ENCODE measurements at regions not wholly inside any gene's neighbourhood (a gene's known extent, or its start where the extent isn't known, plus 50 kb on each side); places are given as distances from the start of the nearest gene placed in this dataset.

DNA sequence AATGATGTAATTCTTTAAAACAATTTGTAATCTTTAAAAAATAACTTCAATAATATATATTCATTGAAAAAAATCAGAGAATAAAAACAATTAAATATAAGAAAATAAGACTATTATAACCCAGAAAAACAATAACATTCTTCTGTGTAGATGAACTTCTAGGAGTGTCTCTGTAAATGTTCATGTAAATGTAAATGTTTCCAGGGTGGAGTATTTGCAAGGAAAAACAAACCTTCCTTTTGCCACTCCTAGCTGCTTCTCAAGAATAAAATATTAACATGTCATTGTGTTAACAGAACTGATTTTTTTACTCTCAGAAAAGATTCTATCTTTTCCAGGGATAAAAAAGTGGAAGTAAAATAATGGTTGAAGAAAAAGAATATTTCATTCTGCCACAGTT, 431.9 kb downstream of the PLCL1 start:
- H3K27me3 ChIP-seq (ENCODE audit: control insufficient read depth in 4 of 4, insufficient read depth in 4 of 4, low read length in 3 of 4) = peaks cover 0 to 7% (median 0%) of the 10 kb centered on the region in 4 donors
- no peak overlapping the region for H3K27ac ChIP-seq (ENCODE audit: low read depth in 1 of 2, low read length in 2 of 2)
- TF ChIP-seq HNF4A (conservative IDR thresholded peaks at IDR 0.05) (no peak), HNF4G (IDR thresholded peaks at IDR 0.05) (no peak), JUND (IDR thresholded peaks at IDR 0.05) (no peak), FOXA2 (IDR thresholded peaks at IDR 0.05) (no peak), NR2F2 (IDR thresholded peaks at IDR 0.05) (no peak), RXRA (IDR thresholded peaks at IDR 0.05) (no peak), SP1 (IDR thresholded peaks at IDR 0.05) (no peak), FOXA1 (IDR thresholded peaks at IDR 0.05) (no peak), EGR1 (IDR thresholded peaks at IDR 0.05; ENCODE audit: low read depth in 2 of 2) (no peak), RAD21 (IDR thresholded peaks at IDR 0.05) (no peak), YY1 (IDR thresholded peaks at IDR 0.05) (no peak)
- TF ChIP-seq, protein P1, sequence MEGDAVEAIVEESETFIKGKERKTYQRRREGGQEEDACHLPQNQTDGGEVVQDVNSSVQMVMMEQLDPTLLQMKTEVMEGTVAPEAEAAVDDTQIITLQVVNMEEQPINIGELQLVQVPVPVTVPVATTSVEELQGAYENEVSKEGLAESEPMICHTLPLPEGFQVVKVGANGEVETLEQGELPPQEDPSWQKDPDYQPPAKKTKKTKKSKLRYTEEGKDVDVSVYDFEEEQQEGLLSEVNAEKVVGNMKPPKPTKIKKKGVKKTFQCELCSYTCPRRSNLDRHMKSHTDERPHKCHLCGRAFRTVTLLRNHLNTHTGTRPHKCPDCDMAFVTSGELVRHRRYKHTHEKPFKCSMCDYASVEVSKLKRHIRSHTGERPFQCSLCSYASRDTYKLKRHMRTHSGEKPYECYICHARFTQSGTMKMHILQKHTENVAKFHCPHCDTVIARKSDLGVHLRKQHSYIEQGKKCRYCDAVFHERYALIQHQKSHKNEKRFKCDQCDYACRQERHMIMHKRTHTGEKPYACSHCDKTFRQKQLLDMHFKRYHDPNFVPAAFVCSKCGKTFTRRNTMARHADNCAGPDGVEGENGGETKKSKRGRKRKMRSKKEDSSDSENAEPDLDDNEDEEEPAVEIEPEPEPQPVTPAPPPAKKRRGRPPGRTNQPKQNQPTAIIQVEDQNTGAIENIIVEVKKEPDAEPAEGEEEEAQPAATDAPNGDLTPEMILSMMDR (IDR thresholded peaks at IDR 0.05; ENCODE audit: low read depth, low read length, missing input control) = no peak
- TF ChIP-seq, protein P2, sequence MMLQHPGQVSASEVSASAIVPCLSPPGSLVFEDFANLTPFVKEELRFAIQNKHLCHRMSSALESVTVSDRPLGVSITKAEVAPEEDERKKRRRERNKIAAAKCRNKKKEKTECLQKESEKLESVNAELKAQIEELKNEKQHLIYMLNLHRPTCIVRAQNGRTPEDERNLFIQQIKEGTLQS (IDR thresholded peaks at IDR 0.05) = no peak
- TF ChIP-seq, protein P3, sequence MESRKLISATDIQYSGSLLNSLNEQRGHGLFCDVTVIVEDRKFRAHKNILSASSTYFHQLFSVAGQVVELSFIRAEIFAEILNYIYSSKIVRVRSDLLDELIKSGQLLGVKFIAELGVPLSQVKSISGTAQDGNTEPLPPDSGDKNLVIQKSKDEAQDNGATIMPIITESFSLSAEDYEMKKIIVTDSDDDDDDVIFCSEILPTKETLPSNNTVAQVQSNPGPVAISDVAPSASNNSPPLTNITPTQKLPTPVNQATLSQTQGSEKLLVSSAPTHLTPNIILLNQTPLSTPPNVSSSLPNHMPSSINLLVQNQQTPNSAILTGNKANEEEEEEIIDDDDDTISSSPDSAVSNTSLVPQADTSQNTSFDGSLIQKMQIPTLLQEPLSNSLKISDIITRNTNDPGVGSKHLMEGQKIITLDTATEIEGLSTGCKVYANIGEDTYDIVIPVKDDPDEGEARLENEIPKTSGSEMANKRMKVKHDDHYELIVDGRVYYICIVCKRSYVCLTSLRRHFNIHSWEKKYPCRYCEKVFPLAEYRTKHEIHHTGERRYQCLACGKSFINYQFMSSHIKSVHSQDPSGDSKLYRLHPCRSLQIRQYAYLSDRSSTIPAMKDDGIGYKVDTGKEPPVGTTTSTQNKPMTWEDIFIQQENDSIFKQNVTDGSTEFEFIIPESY (IDR thresholded peaks at IDR 0.05) = no peak
- no peak for DNase-seq (ENCODE audit: low spot score)
- no peak overlapping the region for H3K4me3 ChIP-seq (ENCODE audit: low read depth in 1 of 3, low read length in 3 of 3)
- H3K36me3 ChIP-seq (ENCODE audit: control insufficient read depth in 4 of 4, insufficient read depth in 3 of 4, low read depth in 1 of 4, low read length in 3 of 4) = no peaks in the 10 kb centered on the region
- H3K9ac ChIP-seq (ENCODE audit: low read depth in 1 of 2, low read length in 2 of 2) = no peak overlapping the region
- no peaks in the 10 kb centered on the region for H3K9me3 ChIP-seq (ENCODE audit: control insufficient read depth in 4 of 4, low read length in 3 of 4)
- peaks cover 0 to 2% (median 0%) of the 10 kb centered on the region in 4 donors for H3K4me1 ChIP-seq (ENCODE audit: control insufficient read depth in 4 of 4, insufficient read depth in 4 of 4, low read length in 3 of 4)

DNA sequence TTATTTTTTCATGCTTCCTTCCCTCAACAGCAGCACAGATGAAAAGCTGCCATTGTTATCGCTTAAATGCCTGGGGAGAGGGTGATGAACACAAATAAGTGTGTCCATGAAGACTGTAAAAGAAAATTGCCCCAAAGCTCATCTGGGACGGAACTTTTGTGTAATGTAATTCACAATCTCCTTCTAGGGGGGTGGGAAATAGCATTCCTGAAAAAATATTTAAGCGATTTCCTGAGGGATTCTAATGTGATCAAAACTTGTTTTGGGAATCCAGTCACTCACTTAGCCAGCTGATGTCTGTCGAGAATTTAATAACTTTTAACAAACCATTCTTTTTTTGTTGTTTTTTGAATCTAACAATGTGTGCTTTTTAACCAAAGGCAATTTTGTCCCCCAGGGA, 427.9 kb downstream of the PLCL1 start:
- H3K27ac ChIP-seq (ENCODE audit: low read depth in 1 of 2, low read length in 2 of 2) = no peak overlapping the region
- H3K36me3 ChIP-seq (ENCODE audit: control insufficient read depth in 4 of 4, insufficient read depth in 3 of 4, low read depth in 1 of 4, low read length in 3 of 4) = no peaks in the 10 kb centered on the region
- TF ChIP-seq TAF1 (conservative IDR thresholded peaks at IDR 0.05) (no peak), SP1 (IDR thresholded peaks at IDR 0.05) (no peak), RAD21 (IDR thresholded peaks at IDR 0.05) (no peak), JUND (IDR thresholded peaks at IDR 0.05) (no peak), HNF4A (conservative IDR thresholded peaks at IDR 0.05) (no peak)
- TF ChIP-seq, protein P4, sequence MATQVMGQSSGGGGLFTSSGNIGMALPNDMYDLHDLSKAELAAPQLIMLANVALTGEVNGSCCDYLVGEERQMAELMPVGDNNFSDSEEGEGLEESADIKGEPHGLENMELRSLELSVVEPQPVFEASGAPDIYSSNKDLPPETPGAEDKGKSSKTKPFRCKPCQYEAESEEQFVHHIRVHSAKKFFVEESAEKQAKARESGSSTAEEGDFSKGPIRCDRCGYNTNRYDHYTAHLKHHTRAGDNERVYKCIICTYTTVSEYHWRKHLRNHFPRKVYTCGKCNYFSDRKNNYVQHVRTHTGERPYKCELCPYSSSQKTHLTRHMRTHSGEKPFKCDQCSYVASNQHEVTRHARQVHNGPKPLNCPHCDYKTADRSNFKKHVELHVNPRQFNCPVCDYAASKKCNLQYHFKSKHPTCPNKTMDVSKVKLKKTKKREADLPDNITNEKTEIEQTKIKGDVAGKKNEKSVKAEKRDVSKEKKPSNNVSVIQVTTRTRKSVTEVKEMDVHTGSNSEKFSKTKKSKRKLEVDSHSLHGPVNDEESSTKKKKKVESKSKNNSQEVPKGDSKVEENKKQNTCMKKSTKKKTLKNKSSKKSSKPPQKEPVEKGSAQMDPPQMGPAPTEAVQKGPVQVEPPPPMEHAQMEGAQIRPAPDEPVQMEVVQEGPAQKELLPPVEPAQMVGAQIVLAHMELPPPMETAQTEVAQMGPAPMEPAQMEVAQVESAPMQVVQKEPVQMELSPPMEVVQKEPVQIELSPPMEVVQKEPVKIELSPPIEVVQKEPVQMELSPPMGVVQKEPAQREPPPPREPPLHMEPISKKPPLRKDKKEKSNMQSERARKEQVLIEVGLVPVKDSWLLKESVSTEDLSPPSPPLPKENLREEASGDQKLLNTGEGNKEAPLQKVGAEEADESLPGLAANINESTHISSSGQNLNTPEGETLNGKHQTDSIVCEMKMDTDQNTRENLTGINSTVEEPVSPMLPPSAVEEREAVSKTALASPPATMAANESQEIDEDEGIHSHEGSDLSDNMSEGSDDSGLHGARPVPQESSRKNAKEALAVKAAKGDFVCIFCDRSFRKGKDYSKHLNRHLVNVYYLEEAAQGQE (IDR thresholded peaks at IDR 0.05) = no peak
- TF ChIP-seq, protein P3 (IDR thresholded peaks at IDR 0.05) = no peak
- no peak overlapping the region for H3K9ac ChIP-seq (ENCODE audit: low read depth in 1 of 2, low read length in 2 of 2)
- WGBS = 63% methylated on average over 4 of the region's 4 CpGs
- H3K27me3 ChIP-seq (ENCODE audit: control insufficient read depth in 4 of 4, insufficient read depth in 4 of 4, low read length in 3 of 4) = peaks cover 0 to 2% (median 0%) of the 10 kb centered on the region in 4 donors
- H3K9me3 ChIP-seq (ENCODE audit: control insufficient read depth in 4 of 4, low read length in 3 of 4) = no peaks in the 10 kb centered on the region
- H3K4me3 ChIP-seq (ENCODE audit: low read depth in 1 of 3, low read length in 3 of 3) = no peak overlapping the region
- DNase-seq (ENCODE audit: low spot score) = no peak
- no peaks in the 10 kb centered on the region for H3K4me1 ChIP-seq (ENCODE audit: control insufficient read depth in 4 of 4, insufficient read depth in 4 of 4, low read length in 3 of 4)

Data from liver (tissue), 8 donors.